ENCODE measurements at regions not wholly inside any gene's neighbourhood (a gene's known extent, or its start where the extent isn't known, plus 50 kb on each side); places are given as distances from the start of the nearest gene placed in this dataset.

- no peak overlapping the region for H3K4me3 ChIP-seq (ENCODE audit: low read depth, low read length)
- DNase-seq (ENCODE audit: low read depth), result no peak
These were observed 468.0 kb upstream of the GBE1 start for GRCh38 chr3:82229397-82229796.

GRCh38 chr3:82224661-82225060 lies 463.2 kb upstream of the GBE1 start:
- no peak for DNase-seq (ENCODE audit: low read depth)
- no peak for TF ChIP-seq CTCF (IDR thresholded peaks at IDR 0.05; ENCODE audit: low read depth, low read length, missing control alignments)
- no peak overlapping the region for H3K4me3 ChIP-seq (ENCODE audit: low read depth, low read length)

More at GRCh38 chr3:82229397-82229796, 468.0 kb upstream of the GBE1 start:
- TF ChIP-seq CTCF (IDR thresholded peaks at IDR 0.05; ENCODE audit: low read depth, low read length, missing control alignments), result no peak

GRCh38 chr3:82222401-82222800 lies 461.0 kb upstream of the GBE1 start:
- H3K4me3 ChIP-seq (ENCODE audit: low read depth, low read length), result no peak overlapping the region
- no peak for TF ChIP-seq CTCF (IDR thresholded peaks at IDR 0.05; ENCODE audit: low read depth, low read length, missing control alignments)
- DNase-seq (ENCODE audit: low read depth), result no peak

GRCh38 chr3:82217571-82217970 lies 456.1 kb upstream of the GBE1 start:
- DNase-seq (ENCODE audit: low read depth), result no peak
- TF ChIP-seq CTCF (IDR thresholded peaks at IDR 0.05; ENCODE audit: low read depth, low read length, missing control alignments), result no peak
- H3K4me3 ChIP-seq (ENCODE audit: low read depth, low read length), result no peak overlapping the region

- DNase-seq (ENCODE audit: low read depth), result no peak
- no peak for TF ChIP-seq CTCF (IDR thresholded peaks at IDR 0.05; ENCODE audit: low read depth, low read length, missing control alignments)
- no peak overlapping the region for H3K4me3 ChIP-seq (ENCODE audit: low read depth, low read length)
These were observed 446.7 kb upstream of the GBE1 start for GRCh38 chr3:82208002-82208710.

GRCh38 chr3:82202269-82202668 lies 440.8 kb upstream of the GBE1 start:
- no peak overlapping the region for H3K4me3 ChIP-seq (ENCODE audit: low read depth, low read length)
- no peak for DNase-seq (ENCODE audit: low read depth)
- no peak for TF ChIP-seq CTCF (IDR thresholded peaks at IDR 0.05; ENCODE audit: low read depth, low read length, missing control alignments)

GRCh38 chr3:82201316-82201715 lies 439.9 kb upstream of the GBE1 start:
- H3K4me3 ChIP-seq (ENCODE audit: low read depth, low read length), result no peak overlapping the region
- no peak for TF ChIP-seq CTCF (IDR thresholded peaks at IDR 0.05; ENCODE audit: low read depth, low read length, missing control alignments)
- DNase-seq (ENCODE audit: low read depth), result no peak

Data from GM12864 (cell line).